ENCODE measurements at regions not wholly inside any gene's neighbourhood (a gene's known extent, or its start where the extent isn't known, plus 50 kb on each side); places are given as distances from the start of the nearest gene placed in this dataset.

DNA sequence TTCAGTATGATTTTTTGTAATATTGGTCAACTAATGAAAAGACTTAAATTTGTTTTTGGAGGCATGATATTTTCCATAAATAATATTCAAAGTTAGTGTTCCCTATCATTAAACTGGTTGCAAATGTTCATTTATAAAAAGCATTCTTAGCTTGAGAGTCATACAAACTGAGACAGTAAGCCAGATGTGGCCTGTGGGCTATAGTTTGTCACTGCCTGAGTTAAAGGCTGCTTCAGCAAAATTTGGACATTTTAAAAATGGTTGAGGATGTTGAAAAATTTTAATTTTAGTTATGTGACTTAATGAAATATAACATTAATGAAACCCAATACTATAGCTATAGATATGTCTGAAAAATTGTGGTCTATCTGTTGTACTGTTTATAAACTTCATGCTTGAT, 180.2 kb upstream of the CACNA2D1 start:
- Histone ChIP-seq H3K27ac (no peak overlapping the region), H3K27me3 (replicated peaks; ENCODE audit: insufficient read depth) (no peaks in the 10 kb centered on the region), H3K9me3 (no peaks in the 10 kb centered on the region), H3K36me3 (no peaks in the 10 kb centered on the region), H3K4me3 (no peak overlapping the region), H3K4me1 (ENCODE audit: control insufficient read depth in 1 of 2, low read depth in 2 of 2) (no peaks in the 10 kb centered on the region)
- ATAC-seq (ENCODE audit: insufficient number of reproducible peaks, low FRiP score, low read depth) (no peak), DNase-seq (ENCODE audit: low spot score) (no peak)
- TF ChIP-seq, protein P1, sequence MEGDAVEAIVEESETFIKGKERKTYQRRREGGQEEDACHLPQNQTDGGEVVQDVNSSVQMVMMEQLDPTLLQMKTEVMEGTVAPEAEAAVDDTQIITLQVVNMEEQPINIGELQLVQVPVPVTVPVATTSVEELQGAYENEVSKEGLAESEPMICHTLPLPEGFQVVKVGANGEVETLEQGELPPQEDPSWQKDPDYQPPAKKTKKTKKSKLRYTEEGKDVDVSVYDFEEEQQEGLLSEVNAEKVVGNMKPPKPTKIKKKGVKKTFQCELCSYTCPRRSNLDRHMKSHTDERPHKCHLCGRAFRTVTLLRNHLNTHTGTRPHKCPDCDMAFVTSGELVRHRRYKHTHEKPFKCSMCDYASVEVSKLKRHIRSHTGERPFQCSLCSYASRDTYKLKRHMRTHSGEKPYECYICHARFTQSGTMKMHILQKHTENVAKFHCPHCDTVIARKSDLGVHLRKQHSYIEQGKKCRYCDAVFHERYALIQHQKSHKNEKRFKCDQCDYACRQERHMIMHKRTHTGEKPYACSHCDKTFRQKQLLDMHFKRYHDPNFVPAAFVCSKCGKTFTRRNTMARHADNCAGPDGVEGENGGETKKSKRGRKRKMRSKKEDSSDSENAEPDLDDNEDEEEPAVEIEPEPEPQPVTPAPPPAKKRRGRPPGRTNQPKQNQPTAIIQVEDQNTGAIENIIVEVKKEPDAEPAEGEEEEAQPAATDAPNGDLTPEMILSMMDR (IDR thresholded peaks at IDR 0.05): no peak

DNA sequence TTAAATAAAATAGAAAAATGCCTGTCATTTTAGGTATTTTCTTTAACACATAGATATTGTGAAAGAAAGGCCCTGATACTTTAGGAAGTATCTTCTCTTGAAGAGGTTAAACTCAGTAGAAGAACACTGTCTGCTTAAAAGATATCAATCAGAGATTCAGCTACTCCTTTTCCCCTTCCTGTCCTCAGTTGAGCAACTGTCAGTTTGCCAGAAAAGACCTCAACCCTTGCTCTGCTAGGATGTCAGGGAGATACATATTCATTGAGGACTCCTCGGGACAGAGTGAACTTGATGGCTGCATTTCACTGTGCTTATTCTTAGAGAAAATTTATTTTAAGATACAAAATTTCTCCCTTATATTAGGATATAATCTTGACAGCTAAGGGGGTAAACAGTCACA, 173.6 kb upstream of the CACNA2D1 start:
- TF ChIP-seq, protein P1 (IDR thresholded peaks at IDR 0.05): no peak
- ATAC-seq (ENCODE audit: insufficient number of reproducible peaks, low FRiP score, low read depth): no peak
- no peak overlapping the region for H3K4me3 ChIP-seq
- H3K9me3 ChIP-seq: no peaks in the 10 kb centered on the region
- DNase-seq (ENCODE audit: low spot score): no peak
- no peaks in the 10 kb centered on the region for H3K4me1 ChIP-seq (ENCODE audit: control insufficient read depth in 1 of 2, low read depth in 2 of 2)
- H3K36me3 ChIP-seq: no peaks in the 10 kb centered on the region
- no peaks in the 10 kb centered on the region for H3K27me3 ChIP-seq (replicated peaks; ENCODE audit: insufficient read depth)
- H3K27ac ChIP-seq: no peak overlapping the region

- no peak for DNase-seq (ENCODE audit: low spot score)
- Histone ChIP-seq H3K4me3 (no peak overlapping the region), H3K27ac (no peak overlapping the region), H3K9me3 (no peaks in the 10 kb centered on the region), H3K27me3 (replicated peaks; ENCODE audit: insufficient read depth) (no peaks in the 10 kb centered on the region), H3K36me3 (no peaks in the 10 kb centered on the region), H3K4me1 (ENCODE audit: control insufficient read depth in 1 of 2, low read depth in 2 of 2) (no peaks in the 10 kb centered on the region)
- TF ChIP-seq, protein P1 (IDR thresholded peaks at IDR 0.05): no peak
- no peak for ATAC-seq (ENCODE audit: insufficient number of reproducible peaks, low FRiP score, low read depth)
These were observed 172.6 kb upstream of the CACNA2D1 start for GRCh38 chr7:82616059-82616728.

- H3K36me3 ChIP-seq: no peaks in the 10 kb centered on the region
- no peak overlapping the region for H3K27ac ChIP-seq
- no peak overlapping the region for H3K4me3 ChIP-seq
- no peaks in the 10 kb centered on the region for H3K27me3 ChIP-seq (replicated peaks; ENCODE audit: insufficient read depth)
- TF ChIP-seq, protein P1 (IDR thresholded peaks at IDR 0.05): no peak
- ATAC-seq (ENCODE audit: insufficient number of reproducible peaks, low FRiP score, low read depth): no peak
- no peaks in the 10 kb centered on the region for H3K9me3 ChIP-seq
- no peaks in the 10 kb centered on the region for H3K4me1 ChIP-seq (ENCODE audit: control insufficient read depth in 1 of 2, low read depth in 2 of 2)
- DNase-seq (ENCODE audit: low spot score): no peak
These were observed 171.9 kb upstream of the CACNA2D1 start for GRCh38 chr7:82615527-82615926.

- TF ChIP-seq, protein P1 (IDR thresholded peaks at IDR 0.05): no peak
- no peak for ATAC-seq (ENCODE audit: insufficient number of reproducible peaks, low FRiP score, low read depth)
- no peaks in the 10 kb centered on the region for H3K9me3 ChIP-seq
- no peak overlapping the region for H3K4me3 ChIP-seq
- DNase-seq (ENCODE audit: low spot score): no peak
- no peaks in the 10 kb centered on the region for H3K36me3 ChIP-seq
- no peak overlapping the region for H3K27ac ChIP-seq
- H3K27me3 ChIP-seq (replicated peaks; ENCODE audit: insufficient read depth): no peaks in the 10 kb centered on the region
- no peaks in the 10 kb centered on the region for H3K4me1 ChIP-seq (ENCODE audit: control insufficient read depth in 1 of 2, low read depth in 2 of 2)
These were observed 166.2 kb upstream of the CACNA2D1 start for GRCh38 chr7:82609746-82610145.
